Head of caudate nucleus (tissue), 42 donors: ENCODE measurements at regions not wholly inside any gene's neighbourhood (a gene's known extent, or its start where the extent isn't known, plus 50 kb on each side); places are given as distances from the start of the nearest gene placed in this dataset.
"Not testable (repeated sequence)": the region's sequence is repeated elsewhere in the genome, so short reads cannot be mapped to it uniquely, and the experiment has no call there.

Experiments
- DNase-seq, 42 donors: peaks; one replicate each; pipeline versions ENCODE4 v3.0.0 to v3.0.0-alpha.2; 2020 to 2021; ENCODE audit warnings: mixed read lengths in 7 of 42
- intact Hi-C: fragments of 100-400 bp; cut with DNase I; formaldehyde crosslinking; loops from one replicate; pipeline ENCODE4 v1.15.0; 2022

DNA sequence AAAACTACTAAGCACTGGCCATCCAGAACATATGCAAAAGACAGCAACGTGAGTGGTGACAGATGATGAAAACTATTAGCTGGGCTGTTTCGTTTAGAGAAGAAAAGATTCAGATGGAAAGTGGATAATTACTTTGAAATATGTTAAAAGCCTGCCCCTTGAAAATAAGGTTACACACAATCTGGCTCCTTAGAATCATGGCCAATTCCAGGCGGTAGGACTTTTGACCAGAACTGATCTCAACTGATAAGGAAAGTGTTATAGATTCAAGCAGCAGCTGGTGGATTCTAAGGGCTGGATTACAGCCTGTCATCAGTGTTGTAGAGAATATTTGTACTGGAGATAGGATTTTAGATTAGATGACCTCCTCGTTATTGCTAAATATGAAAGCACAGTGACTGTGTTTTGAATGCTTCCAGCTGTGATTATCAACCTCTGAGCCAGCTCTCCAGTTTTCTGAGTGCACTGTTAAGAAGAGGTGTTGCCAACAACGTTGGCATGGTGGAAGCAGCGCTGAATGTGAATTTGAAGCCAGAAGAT is 75.1 kb downstream of the KBTBD2 start:
- intact Hi-C loops, DNase-seq: not testable (repeated sequence)

DNA sequence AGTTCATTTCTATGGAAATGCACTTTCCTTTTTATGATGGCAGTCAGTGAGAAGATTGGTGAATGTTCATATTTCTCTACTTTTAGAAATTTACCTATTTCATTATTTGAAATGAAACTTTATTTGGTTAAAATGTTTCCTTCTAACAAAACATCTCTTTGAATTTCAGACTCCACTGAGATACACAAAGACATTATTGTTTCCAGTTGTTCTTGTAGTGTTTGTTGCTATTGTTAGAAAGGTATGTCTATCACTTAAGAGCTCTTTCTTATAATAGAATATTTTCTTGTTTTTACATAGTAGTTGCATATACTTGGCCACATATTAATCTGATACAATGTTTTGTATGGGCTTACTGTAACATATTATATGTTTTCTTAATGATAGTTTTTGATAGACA is 76.8 kb downstream of the KBTBD2 start:
- intact Hi-C loops, result not testable (repeated sequence)

DNA sequence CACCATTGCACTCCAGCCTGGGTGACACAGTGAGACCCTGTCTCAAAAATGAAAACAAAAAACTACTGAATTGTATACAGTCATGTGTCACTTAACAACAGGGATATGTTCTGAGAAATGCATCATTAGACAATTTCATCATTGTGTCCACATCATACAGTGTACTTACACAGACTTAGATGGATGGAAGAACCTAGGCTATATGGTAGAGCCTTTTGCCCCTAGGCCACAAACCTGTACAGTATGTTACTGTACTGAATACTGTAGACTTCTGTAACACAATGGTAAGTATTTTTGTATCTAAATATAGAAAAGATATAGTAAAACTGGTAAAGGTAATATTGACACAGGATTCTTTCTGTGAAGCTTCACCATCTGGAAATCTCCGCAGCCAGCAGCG is 81.7 kb downstream of the KBTBD2 start:
- no peak for DNase-seq
- intact Hi-C loops, result no loop called here

More for the DNA sequence above, 76.8 kb downstream of the KBTBD2 start:
- DNase-seq, result not testable (repeated sequence)

DNA sequence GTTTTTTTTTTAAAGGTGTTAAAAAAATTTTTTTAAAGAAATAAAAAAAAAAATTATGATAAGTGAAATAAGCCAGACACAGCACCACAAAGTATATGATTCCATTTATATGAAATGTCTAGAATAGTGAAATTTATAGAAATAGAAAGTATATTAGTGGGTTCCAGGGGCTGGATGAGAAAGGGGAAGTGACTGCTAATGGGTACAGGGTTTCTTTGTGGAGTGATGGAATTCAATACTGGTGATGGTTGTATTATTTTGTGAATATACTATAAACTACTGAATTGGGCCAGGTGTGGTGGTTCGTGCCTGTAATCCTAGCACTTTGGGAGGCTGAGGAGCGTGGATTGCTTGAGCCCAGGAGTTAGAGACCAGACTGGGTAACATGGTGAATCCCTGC is 82.2 kb downstream of the KBTBD2 start:
- intact Hi-C loops, result no loop called here

DNA sequence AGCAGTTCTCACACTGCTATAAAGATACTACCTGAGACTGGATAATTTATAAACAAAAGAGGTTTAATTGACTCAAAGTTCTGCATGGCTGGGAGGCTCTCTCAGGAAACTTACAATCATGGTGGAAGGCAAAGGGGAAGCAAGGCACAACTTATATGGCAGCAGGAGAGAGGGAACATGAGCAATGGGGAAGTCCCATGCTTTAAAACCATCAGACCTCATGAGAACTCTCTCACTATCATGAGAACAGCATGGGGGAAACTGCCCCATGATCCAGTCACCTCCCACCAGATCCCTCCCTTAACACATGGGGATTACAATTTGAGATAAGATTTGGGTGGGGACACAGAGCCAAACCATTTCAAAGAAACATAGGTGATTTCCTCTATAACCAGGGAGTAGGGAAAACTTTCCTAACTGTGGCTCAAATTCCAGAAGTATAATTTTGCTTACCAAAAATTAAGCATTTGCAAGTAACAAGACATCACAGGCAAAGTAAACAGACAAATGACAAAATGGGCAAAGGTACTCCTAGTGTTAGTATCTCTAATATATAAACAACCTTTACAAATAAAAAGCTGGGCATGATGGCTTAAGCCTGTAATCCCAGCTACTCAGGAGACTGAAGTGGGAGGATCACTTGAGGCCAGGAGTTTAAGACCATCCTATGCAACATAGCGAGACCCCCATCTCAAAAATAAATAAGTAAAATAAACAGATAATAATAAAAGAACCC is 88.0 kb downstream of the KBTBD2 start:
- DNase-seq, result no peak
- intact Hi-C loops, result no loop called here

More for the DNA sequence above, 82.2 kb downstream of the KBTBD2 start:
- no peak for DNase-seq

DNA sequence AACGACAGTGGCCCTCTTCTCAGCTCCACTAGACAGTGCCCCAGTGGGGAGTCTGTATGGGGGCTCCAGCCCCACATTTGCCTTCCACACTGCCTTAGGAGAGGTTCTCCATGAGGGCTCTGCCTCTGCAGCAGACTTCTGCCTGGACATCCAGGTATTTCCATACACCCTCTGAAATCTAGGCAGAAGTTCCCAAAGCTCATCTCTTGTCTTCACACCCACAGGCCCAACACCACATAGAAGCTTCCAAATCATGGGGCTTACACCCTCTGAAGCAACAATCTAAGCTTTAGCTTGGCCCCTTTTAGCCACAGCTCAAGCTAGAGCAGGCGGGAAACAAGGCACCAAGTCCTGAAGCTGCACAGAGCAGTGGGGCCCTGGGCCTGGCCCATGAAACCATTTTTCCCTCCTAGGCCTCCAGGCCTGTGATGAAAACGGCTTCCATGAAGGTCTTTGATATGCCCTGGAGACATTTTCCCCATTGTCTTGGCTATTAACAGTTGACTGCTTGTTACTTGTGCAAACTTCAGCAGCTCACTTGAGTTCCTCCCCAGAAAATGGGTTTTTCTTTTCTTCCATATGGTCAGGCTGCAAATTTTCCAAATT is 89.2 kb downstream of the KBTBD2 start:
- no peak for DNase-seq
- intact Hi-C loops, result no loop called here

DNA sequence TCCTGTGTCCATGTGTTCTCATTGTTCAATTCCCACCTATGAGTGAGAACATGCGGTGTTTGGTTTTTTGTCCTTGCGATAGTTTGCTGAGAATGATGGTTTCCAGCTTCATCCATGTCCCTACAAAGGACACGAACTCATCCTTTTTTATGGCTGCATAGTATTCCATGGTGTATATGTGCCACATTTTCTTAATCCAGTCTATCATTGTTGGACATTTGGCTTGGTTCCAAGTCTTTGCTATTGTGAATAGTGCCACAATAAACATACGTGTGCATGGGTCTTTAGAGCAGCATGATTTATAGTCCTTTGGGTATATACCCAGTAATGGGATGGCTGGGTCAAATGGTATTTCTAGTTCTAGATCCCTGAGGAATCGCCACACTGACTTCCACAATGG is 98.5 kb downstream of the KBTBD2 start:
- intact Hi-C loops, DNase-seq: not testable (repeated sequence)

DNA sequence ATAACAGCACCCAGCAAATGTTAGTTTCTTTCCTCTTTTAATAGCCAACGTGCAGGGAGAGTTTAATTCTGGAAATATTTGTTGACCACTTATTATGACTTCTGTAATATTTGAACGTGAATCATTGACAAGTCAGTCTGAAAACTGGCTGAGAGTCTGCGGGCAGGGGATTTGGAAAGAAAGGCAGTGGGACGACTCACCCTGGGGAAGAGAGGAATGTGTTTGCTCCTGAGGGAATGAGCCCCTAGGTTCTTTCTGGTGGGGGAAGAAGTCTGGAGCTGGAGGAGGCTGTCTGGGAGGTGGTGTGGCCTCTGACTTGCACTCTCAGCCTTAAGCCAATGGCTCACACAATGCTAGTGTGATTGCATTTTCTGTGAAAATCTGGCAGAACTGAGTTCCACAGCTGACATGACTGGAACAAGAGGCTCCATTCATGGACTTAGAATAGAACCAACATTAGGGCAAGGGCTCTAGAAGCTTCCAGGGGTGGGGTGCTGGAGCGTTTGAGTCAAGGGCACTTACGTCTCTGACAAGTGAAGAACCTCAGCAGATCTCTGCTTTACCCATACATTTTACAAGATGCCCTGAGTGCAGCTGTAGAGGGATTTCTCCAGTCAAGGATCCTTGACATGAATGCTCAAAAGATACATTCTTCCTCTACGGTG is 100.7 kb downstream of the KBTBD2 start:
- intact Hi-C loops, result not testable (repeated sequence)
- peak in 25 of 42 donors; percentile 12 to 82 (median 43) for DNase-seq

DNA sequence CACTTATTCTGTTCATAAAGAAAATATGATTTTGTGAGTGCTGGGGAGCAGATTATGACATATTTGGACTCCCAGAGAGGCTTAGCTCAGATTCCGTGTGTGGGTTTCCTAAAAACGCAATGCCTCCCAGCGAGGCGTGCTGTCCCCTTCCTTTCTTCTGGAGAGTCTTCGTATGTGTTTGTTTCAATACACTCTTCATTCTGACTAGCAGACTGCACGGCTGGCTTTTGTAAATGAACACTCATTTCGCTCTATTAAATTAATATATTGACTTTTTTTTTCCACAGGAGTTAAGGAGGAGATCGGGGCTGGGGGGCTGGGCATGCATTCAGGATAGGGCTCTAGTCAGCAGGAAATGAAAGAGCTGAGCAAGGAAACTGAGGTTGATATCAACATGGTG is 102.3 kb downstream of the KBTBD2 start:
- DNase-seq, intact Hi-C loops: not testable (repeated sequence)

DNA sequence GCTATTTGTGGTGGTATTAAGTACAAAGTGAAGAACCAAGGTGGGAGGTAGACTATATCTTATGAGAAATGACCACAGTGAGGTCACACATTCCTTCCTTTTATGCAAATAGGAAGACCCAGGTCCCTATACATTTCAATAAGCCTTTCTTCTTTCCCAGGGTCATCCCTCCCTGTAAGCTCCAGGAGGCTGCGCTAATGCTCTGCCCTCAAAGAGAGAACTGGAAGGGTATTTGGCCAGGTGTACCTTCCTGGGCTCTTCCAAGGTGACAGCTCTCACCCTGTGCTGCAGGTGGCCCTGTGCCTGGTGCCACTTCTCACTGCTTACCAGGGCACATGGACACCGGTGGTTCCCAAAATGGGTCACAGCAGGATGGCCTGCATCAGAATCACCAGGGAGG is 103.4 kb downstream of the KBTBD2 start:
- intact Hi-C loops, DNase-seq: not testable (repeated sequence)

DNA sequence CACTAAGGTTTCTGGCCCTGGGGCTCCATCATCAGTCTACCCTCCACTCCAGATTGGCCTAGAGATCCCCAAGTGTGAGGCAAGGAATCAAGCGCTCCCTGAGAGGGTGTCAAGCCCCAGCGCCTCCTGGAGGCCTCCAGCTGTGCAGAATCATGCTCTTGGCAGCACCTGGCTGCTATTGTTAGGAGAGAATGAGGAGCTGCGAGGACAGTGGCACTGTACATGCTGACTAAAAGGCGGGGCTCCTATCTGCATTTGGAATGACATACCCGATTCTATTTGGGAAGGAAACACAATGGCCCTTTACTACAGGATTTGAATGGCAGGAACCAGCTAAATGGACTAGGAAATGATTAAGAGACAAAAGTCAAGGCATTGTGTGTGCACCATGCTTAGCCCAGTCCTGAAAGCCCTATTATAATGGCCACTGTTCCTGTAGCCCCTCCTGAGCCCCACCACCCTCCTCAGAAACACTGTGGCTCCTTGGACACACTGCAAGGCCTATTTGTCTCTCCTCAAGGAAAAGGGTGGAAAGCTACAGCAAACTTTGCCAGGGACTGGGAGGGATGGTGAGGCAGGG is 106.1 kb downstream of the KBTBD2 start:
- peak in 35 of 42 donors; percentile 11 to 81 (median 38) for DNase-seq
- intact Hi-C loops, result not testable (repeated sequence)

DNA sequence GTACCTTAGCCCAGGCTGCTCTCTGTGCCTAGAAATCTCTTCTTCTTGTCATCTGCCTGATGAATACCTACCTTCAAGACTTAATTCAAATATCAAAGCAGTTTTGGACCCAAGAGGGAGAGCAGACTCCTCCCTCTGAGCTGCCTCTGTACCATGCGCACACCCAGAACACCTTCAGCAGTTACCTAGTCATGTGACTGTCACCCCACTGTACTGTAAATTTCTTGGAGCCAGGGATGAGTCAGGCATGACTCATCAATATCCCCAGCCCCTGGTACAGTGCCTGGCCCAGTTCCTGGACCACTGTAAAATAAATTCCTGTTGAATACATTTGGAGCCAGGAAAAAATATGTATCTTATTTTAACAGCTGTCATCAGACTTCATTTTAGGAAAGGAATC is 111.7 kb downstream of the KBTBD2 start:
- DNase-seq, intact Hi-C loops: not testable (repeated sequence)

DNA sequence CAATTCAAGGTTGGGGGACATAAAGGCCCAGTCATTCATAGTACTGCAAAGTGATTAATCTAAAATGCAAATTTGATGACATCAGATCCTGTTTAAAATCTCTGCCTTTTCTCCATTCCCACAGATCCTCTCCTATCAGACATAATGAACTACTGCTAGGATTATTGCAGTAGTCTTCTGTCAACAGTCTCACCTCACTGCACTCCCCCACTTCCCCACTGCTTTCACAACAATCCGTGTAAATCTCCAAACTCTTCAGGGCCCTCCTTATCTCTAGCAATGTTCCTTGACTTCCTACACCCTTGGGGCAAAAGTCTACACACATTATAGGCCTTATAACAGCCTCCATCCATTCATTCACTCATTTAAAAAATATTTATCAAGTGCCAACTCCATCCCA is 112.4 kb downstream of the KBTBD2 start:
- no peak for DNase-seq
- intact Hi-C loops, result no loop called here

DNA sequence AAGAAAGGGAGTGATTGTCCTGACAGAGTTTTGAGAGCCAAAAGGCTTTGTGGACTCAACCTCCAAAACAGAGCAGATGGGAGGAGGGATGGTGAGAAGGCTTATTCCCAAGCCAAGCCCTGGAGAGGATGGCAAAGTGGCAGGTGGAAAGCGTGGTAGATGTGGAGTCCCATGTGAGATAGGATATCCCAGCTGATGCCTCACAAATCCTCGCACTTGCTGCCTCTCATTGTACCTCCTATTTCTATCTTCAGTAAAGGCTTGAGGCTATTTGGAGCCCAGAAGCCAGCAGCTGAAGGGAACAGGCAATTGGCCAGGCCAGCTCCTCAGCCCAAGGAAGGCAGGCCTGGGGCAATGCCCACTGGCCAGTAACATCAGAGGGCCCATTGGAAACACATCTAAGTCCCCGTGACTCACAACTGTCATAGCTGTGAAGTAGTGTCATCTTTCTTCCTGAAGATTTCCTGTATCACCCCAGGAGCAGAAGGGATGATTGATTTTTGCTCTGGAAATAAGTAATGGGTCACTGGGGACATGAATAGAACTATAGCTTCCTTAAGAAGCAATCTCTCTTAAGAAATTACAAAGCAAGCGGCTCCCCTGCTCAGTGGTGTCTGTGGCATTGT is 114.4 kb downstream of the KBTBD2 start:
- intact Hi-C loops, DNase-seq: not testable (repeated sequence)

DNA sequence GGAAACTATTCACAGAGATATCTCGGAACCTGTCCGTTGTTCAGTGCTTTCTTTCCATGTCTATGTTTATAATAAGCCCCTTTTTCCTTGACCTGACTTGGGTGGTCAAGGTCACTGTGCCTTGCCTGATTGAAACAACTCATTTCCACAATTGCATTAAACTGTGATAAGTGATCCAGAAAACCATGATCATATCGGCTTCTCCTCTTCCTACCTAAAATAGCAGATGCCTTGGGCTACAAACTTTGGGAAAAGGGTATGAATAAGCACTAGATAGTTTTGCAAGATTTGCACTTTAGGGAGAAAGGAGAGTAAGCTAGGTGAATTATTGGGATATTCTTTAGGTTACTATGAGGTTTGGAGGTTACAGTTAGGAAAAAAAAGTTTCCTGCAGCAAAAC is 115.2 kb downstream of the KBTBD2 start:
- intact Hi-C loops, result not testable (repeated sequence)

DNA sequence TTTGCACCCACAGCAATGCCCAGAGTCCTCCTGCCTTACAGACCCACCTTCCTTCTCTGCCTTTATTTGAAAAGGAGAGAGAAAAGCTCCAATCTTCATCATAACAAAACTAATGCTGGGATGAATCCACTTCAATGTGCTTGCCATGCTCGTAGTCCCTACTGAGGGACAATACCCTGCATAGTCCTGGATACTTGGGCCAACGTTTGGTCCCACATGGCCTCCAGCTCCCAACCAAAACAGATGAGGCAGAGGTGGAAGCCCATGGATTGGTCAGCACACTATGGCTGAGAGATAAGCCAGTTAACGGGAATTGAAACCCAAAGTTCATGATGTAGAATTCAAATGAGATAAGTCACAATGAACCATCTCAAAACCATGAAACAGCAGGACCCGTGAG is 115.8 kb downstream of the KBTBD2 start:
- DNase-seq, result peak in 6 of 42 donors; percentile 22 to 60 (median 40)
- intact Hi-C loops, result not testable (repeated sequence)

More for the DNA sequence above, 115.2 kb downstream of the KBTBD2 start:
- not testable (repeated sequence) for DNase-seq

DNA sequence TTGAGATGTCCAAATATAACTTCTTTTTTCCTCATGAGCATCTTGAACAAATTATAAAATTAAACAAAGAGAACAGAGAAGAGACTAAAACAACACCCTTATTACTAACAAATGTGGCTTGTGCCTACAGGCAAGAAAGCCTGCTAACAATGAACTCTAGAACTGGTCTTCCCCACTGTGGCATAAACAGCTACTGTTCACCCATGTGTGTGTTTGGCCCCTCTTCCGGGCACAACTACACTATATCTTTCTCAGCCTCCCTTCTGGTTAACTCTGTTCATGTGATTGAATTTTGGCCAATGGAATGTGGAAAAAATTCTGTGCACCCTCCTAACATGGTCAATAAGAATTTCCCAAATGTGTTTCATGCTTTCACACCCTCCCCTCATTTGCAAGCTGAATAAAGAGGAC is 117.0 kb downstream of the KBTBD2 start:
- DNase-seq, result peak in 9 of 42 donors; percentile 22 to 64 (median 40)
- intact Hi-C loops, result no loop called here

DNA sequence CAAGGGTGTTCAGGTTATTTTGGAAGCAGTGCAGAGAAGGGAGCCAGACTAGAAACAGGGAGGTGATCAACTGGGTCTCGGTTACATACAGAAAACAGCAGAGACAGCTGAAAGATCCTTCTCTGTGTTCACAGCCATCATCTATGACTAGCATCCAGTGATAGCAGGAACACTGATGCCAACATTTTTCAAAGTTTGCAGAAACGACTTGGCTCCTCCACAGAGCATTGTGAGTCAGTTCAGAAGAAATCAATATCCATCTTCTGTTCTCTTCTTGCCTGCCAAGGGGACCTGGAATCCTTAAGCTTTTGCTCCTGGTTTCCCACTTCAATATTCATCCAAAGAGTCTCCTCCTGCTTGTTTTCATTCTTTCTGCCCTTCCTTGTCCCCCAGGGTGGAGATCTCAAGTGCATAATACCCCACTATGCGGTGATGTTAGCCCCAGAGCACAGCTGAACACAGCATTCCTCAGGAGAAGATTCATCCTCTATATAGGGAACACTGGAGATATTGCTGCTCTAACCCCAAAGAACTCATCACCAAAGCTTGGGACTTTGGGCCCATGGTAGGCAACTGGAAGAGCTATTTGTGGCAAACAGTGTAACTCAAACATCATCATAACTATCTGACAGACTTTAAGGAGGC is 122.6 kb downstream of the KBTBD2 start:
- intact Hi-C loops, DNase-seq: not testable (repeated sequence)
